Heart right ventricle (tissue), 16 donors: ENCODE measurements at regions not wholly inside any gene's neighbourhood (a gene's known extent, or its start where the extent isn't known, plus 50 kb on each side); places are given as distances from the start of the nearest gene placed in this dataset.

ENCODE experiments used
- ATAC-seq, 8 donors: fragments of 200-7000 bp; cut with Tn5 transposase; one replicate each; pipeline ENCODE4 v1.9.1; 2020; ENCODE audit warnings: mild to moderate bottlenecking in 8 of 8, moderate library complexity in 8 of 8, moderate number of reproducible peaks in 1 of 8
- DNase-seq, 2 donors: peaks; one replicate each; pipeline ENCODE4 v3.0.0-alpha.2; 2020
- H3K27ac ChIP-seq, 10 donors: fragments of 200-600 bp; sonication (generic) in 2 of 10; one replicate each; pipeline versions ENCODE4 v1.5.0 to v1.8.0; 2020 to 2022; ENCODE audit warnings: mild to moderate bottlenecking in 3 of 10
- H3K27me3 ChIP-seq, 7 donors: fragments of 200-600 bp; one replicate each; pipeline ENCODE4 v1.8.0; 2021 to 2022; ENCODE audit warnings: mild to moderate bottlenecking in 2 of 7
- H3K36me3 ChIP-seq, 9 donors: fragments of 200-600 bp; sonication (generic) in 1 of 9; one replicate each; pipeline versions ENCODE4 v1.5.0 to v1.8.0; 2020 to 2022; ENCODE audit warnings: mild to moderate bottlenecking in 2 of 9
- H3K4me1 ChIP-seq, 9 donors: fragments of 200-600 bp; sonication (generic) in 1 of 9; one replicate each; pipeline versions ENCODE4 v1.5.0 to v1.8.0; 2020 to 2022; ENCODE audit warnings: mild to moderate bottlenecking in 4 of 9
- H3K4me3 ChIP-seq, 10 donors: fragments of 200-600 bp; sonication (generic) in 2 of 10; one replicate each; pipeline versions ENCODE4 v1.5.0 to v1.8.0; 2020 to 2022; ENCODE audit warnings: mild to moderate bottlenecking in 7 of 10, moderate library complexity in 2 of 10
- H3K9me3 ChIP-seq, 11 donors: fragments of 200-600 bp in 10 of 11; sonication (generic) in 2 of 11; one replicate each; pipeline versions ENCODE4 v1.5.0 to v1.8.0; 2013 to 2022; ENCODE audit warnings: mild to moderate bottlenecking in 2 of 11, control low read depth in 1 of 11, moderate library complexity in 1 of 11
- CTCF ChIP-seq, 9 donors: fragments of 200-600 bp; sonication (generic) in 2 of 9; IDR thresholded peaks; one replicate each; pipeline versions ENCODE4 v1.5.0 to v1.8.0; 2021 to 2022; ENCODE audit warnings: antibody characterized with exemption in 9 of 9, mild to moderate bottlenecking in 5 of 9, moderate library complexity in 1 of 9
- WGBS, 2 donors: extraction: QIAGEN DNeasy Blood & Tissue Kit; methylation state at CpG; one replicate each; pipeline ENCODE4 v1.1.7; 2013; ENCODE audit warnings: inconsistent platforms in 1 of 2; 5-methylcytosine and 5-hydroxymethylcytosine counted together
- intact Hi-C, 10 donors: fragments of 100-400 bp; cut with DNase I; formaldehyde crosslinking; loops; one replicate each; pipeline versions ENCODE4 v1.11.1 to v1.14.2; 2022
- donor health status: Arrhythmogenic right ventricular cardiomyopathy.
- donor health status: ischemic (EF 13 %, LVEDD 7.1; RV severe dilation, severe dysfunction).
- donor health status: healthy with polysubstance abuse.
- donor health status: DM: no; HTN: yes; CAD: no.
- donor health status: DM: no; HTN: no; CAD: no.
- donor health status: ischemic (EF 25% LVEDD 6.9; RV normal size, moderate dysfunction).
- donor health status: ischemic (EF 25% LVEDD 5.7; RV mildly dilated, moderate dysfunction).
- donor health status: healthy.
- donor health status: DM: yes; HTN: yes; CAD: no.
- donor health status: Ischemic cardiomyopathy.
- donor health status: ischemic (EF 35%, LVEDD 5.7; RV mildly dilated, moderate dysfunction).
- donor health status: nonischemic (EF 11% LVEDD 7.7; RV severe dilation, severe dysfunction).
- donor health status: DM: yes; HTN: yes; CAD: no.
- donor health status: PGD.
- donor health status: ischemic (EF 29% LVEDD 5.4; RV normal size, mild dysfunction).
- donor health status: nonischemic (EF 23%, LVEDD 6.1; RV moderate dilation, normal function).

GRCh38 chr1:56145581-56145980, 433.8 kb downstream of the PLPP3 start:
- 94 to 96% methylated on average over 1 of the region's 1 CpG for WGBS, 2 donors
- H3K27ac ChIP-seq, result no peak overlapping the region
- TF ChIP-seq CTCF (IDR thresholded peaks at IDR 0.05), result no peak
- H3K27me3 ChIP-seq, result no peaks in the 10 kb centered on the region
- H3K4me1 ChIP-seq, result peaks cover 0 to 38% (median 7%) of the 10 kb centered on the region in 9 donors
- ATAC-seq (no peak), DNase-seq (no peak)
- no peak overlapping the region for H3K4me3 ChIP-seq
- H3K9me3 ChIP-seq, result no peaks in the 10 kb centered on the region
- no peaks in the 10 kb centered on the region for H3K36me3 ChIP-seq
- intact Hi-C loops, result loop anchor here in 1 of 10 donors (5.0 kb wide), 1 partner anchor 42 kb away; no protein-coding TSS in a partner anchor

GRCh38 chr1:56142301-56142700, 437.1 kb downstream of the PLPP3 start:
- intact Hi-C loops, result no loop called here
- DNase-seq, result no peak
- no peaks in the 10 kb centered on the region for H3K27me3 ChIP-seq
- no peak overlapping the region for H3K27ac ChIP-seq
- no peak for ATAC-seq
- H3K9me3 ChIP-seq, result no peaks in the 10 kb centered on the region
- H3K4me1 ChIP-seq, result peaks cover 0 to 15% (median 0%) of the 10 kb centered on the region in 9 donors
- TF ChIP-seq CTCF (IDR thresholded peaks at IDR 0.05), result no peak
- 91 to 100% methylated on average over 1 of the region's 1 CpG for WGBS, 2 donors
- no peaks in the 10 kb centered on the region for H3K36me3 ChIP-seq
- no peak overlapping the region for H3K4me3 ChIP-seq

- DNase-seq, result no peak
- H3K27me3 ChIP-seq, result no peaks in the 10 kb centered on the region
- no peak overlapping the region for H3K27ac ChIP-seq
- peaks cover 0 to 3% (median 0%) of the 10 kb centered on the region in 9 donors for H3K4me1 ChIP-seq
- 85 to 88% methylated on average over 5 of the region's 5 CpGs for WGBS, 2 donors
- H3K9me3 ChIP-seq, result no peaks in the 10 kb centered on the region
- H3K4me3 ChIP-seq, result no peak overlapping the region
- intact Hi-C loops, result no loop called here
- no peaks in the 10 kb centered on the region for H3K36me3 ChIP-seq
- ATAC-seq, result no peak
- no peak for TF ChIP-seq CTCF (IDR thresholded peaks at IDR 0.05)
These were observed 439.5 kb downstream of the PLPP3 start for GRCh38 chr1:56139836-56140235.

- no peaks in the 10 kb centered on the region for H3K27me3 ChIP-seq
- ATAC-seq, result no peak
- intact Hi-C loops, result no loop called here
- H3K4me1 ChIP-seq, result peaks cover 0 to 18% (median 6%) of the 10 kb centered on the region in 9 donors
- H3K4me3 ChIP-seq, result no peak overlapping the region
- no peak for TF ChIP-seq CTCF (IDR thresholded peaks at IDR 0.05)
- no peak overlapping the region for H3K27ac ChIP-seq
- no peaks in the 10 kb centered on the region for H3K36me3 ChIP-seq
- DNase-seq, result no peak
- no peaks in the 10 kb centered on the region for H3K9me3 ChIP-seq
- 63 to 68% methylated on average over 5 of the region's 5 CpGs for WGBS, 2 donors
These were observed 441.6 kb downstream of the PLPP3 start for GRCh38 chr1:56137521-56138505.
